H1 (cell line): ENCODE measurements at regions not wholly inside any gene's neighbourhood (a gene's known extent, or its start where the extent isn't known, plus 50 kb on each side); places are given as distances from the start of the nearest gene placed in this dataset.

ENCODE experiments used
- CTCF ChIA-PET: fragments of 300-600 bp; sonication (Branson Sonifier 250); formaldehyde crosslinking; loops from one replicate; lab custom pipeline; 2021; ENCODE audit not compliant: partially characterized antibody; lab: Charles Lee
- POLR2A ChIA-PET: fragments of 300-600 bp; sonication (Branson Sonifier 250); formaldehyde crosslinking; loops from one replicate; lab custom pipeline; 2021; ENCODE audit warnings: inconsistent platforms; ENCODE audit not compliant: partially characterized antibody; lab: Charles Lee
- DNase-seq, 2 experiments: peaks; one replicate each; pipeline versions ENCODE4 v3.0.0 to v3.0.0-alpha.2; 2010 to 2022; ENCODE audit warnings: low spot score in 2 of 2, low read depth in 1 of 2, mixed read lengths in 1 of 2
- FAIRE-seq: peaks from 2 replicates; lab custom pipeline; 2011; peaks lifted over from hg19 to GRCh38; lab: Jason Lieb, UNC
- H2AFZ ChIP-seq: 2 replicates; pipeline ENCODE4 v1.8.1; 2012; ENCODE audit warnings: low read length, inconsistent platforms
- H2AK5ac ChIP-seq: 2 replicates; pipeline ENCODE4 v1.6.1; 2013; ENCODE audit warnings: low read depth, low read length
- H2BK120ac ChIP-seq: replicated peaks from 2 replicates; pipeline ENCODE3; 2013; ENCODE audit warnings: low read depth, low read length, inconsistent platforms
- H2BK12ac ChIP-seq: 2 replicates; pipeline ENCODE4 v1.6.1; 2013; ENCODE audit warnings: low read depth, low read length
- H2BK15ac ChIP-seq: 2 replicates; pipeline ENCODE4 v1.6.1; 2013; ENCODE audit warnings: low read length
- H2BK20ac ChIP-seq: 2 replicates; pipeline ENCODE4 v1.6.1; 2013; ENCODE audit warnings: low read length
- H2BK5ac ChIP-seq: 2 replicates; pipeline ENCODE4 v1.6.1; 2013; ENCODE audit warnings: low read depth, low read length
- H3K14ac ChIP-seq: 2 replicates; pipeline ENCODE4 v1.6.1; 2013; ENCODE audit warnings: inconsistent platforms; ENCODE audit not compliant: insufficient read length
- H3K18ac ChIP-seq: 2 replicates; pipeline ENCODE4 v1.6.1; 2013; ENCODE audit warnings: low read length; ENCODE audit errors: extremely low read depth
- H3K23ac ChIP-seq: 2 replicates; pipeline ENCODE4 v1.6.1; 2013; ENCODE audit warnings: inconsistent platforms; ENCODE audit not compliant: insufficient read length
- H3K23me2 ChIP-seq: 2 replicates; pipeline ENCODE4 v1.6.1; 2013; ENCODE audit warnings: low read depth, low read length
- H3K27ac ChIP-seq: 2 replicates; pipeline ENCODE4 v1.6.1; 2011; ENCODE audit warnings: low read depth, low read length, inconsistent platforms
- H3K27me3 ChIP-seq, 4 experiments: replicated peaks in 1 of 4; 1 replicate in 1 of 4; 2 replicates in 3 of 4; pipeline versions ENCODE4 v1.6.1 to v1.8.1; 2011 to 2013; ENCODE audit warnings: low read length in 3 of 4, mild to moderate bottlenecking in 3 of 4, inconsistent platforms in 2 of 4, mixed read lengths in 2 of 4, moderate library complexity in 1 of 4; ENCODE audit not compliant: control insufficient read depth in 3 of 4, insufficient read depth in 3 of 4; ENCODE audit errors: extremely low read depth in 1 of 4
- H3K36me3 ChIP-seq, 4 experiments: 2 replicates each; pipeline versions ENCODE4 v1.6.1 to v1.8.1; 2011 to 2013; ENCODE audit warnings: mild to moderate bottlenecking in 4 of 4, low read length in 3 of 4, moderate library complexity in 2 of 4, control low read depth in 1 of 4, inconsistent platforms in 1 of 4; ENCODE audit not compliant: insufficient read depth in 4 of 4, control insufficient read depth in 2 of 4
- H3K4ac ChIP-seq: replicated peaks from 2 replicates; pipeline ENCODE3; 2013; ENCODE audit warnings: low read length, low read depth, mixed read lengths, inconsistent platforms; ENCODE audit not compliant: insufficient read length
- H3K4me1 ChIP-seq, 4 experiments: replicated peaks in 1 of 4; 1 replicate in 1 of 4; 2 replicates in 3 of 4; pipeline versions ENCODE4 v1.6.1 to v1.8.1; 2011 to 2013; ENCODE audit warnings: low read length in 3 of 4, inconsistent platforms in 2 of 4, mixed read lengths in 1 of 4; ENCODE audit not compliant: insufficient read depth in 4 of 4, control insufficient read depth in 3 of 4
- H3K4me2 ChIP-seq, 2 experiments: 2 replicates each; pipeline versions ENCODE4 v1.6.1 to v1.8.1; 2011 to 2013; ENCODE audit warnings: low read depth in 2 of 2, low read length in 2 of 2, control low read depth in 1 of 2, inconsistent platforms in 1 of 2, mild to moderate bottlenecking in 1 of 2; ENCODE audit not compliant: insufficient read depth in 1 of 2
- H3K4me3 ChIP-seq, 4 experiments: fragments of 200-600, 300-600 bp in 1 of 4; sonication (generic), shearing (Covaris generic), sonication (Bioruptor Twin) in 1 of 4; 2 replicates each; pipeline versions ENCODE4 v1.5.1 to v1.8.1; 2011 to 2016; ENCODE audit warnings: low read length in 4 of 4, low read depth in 3 of 4, control low read depth in 2 of 4, inconsistent platforms in 2 of 4, mild to moderate bottlenecking in 2 of 4, mixed read lengths in 1 of 4, moderate library complexity in 1 of 4; ENCODE audit not compliant: insufficient read depth in 2 of 4; ENCODE audit errors: extremely low read depth in 1 of 4
- H3K56ac ChIP-seq: replicated peaks from 2 replicates; pipeline ENCODE3; 2013; ENCODE audit warnings: low read depth, mild to moderate bottlenecking, mixed read lengths, low read length, inconsistent platforms; ENCODE audit not compliant: insufficient read length
- H3K79me1 ChIP-seq: 2 replicates; pipeline ENCODE4 v1.6.1; 2013; ENCODE audit warnings: low read depth, low read length, control low read depth
- H3K79me2 ChIP-seq, 2 experiments: 2 replicates each; pipeline versions ENCODE4 v1.6.1 to v1.8.1; 2012 to 2013; ENCODE audit warnings: low read length in 2 of 2, mild to moderate bottlenecking in 2 of 2, inconsistent platforms in 1 of 2; ENCODE audit not compliant: insufficient read depth in 2 of 2, control insufficient read depth in 1 of 2
- H3K9ac ChIP-seq, 4 experiments: replicated peaks in 1 of 4; 1 replicate in 1 of 4; 2 replicates in 3 of 4; pipeline versions ENCODE4 v1.6.1 to v1.8.1; 2011 to 2013; ENCODE audit warnings: low read depth in 3 of 4, low read length in 3 of 4, control low read depth in 2 of 4, mild to moderate bottlenecking in 2 of 4, moderate library complexity in 2 of 4, inconsistent platforms in 1 of 4; ENCODE audit errors: extremely low read depth in 1 of 4
- H3K9me3 ChIP-seq, 2 experiments: 2 replicates each; pipeline versions ENCODE4 v1.6.1 to v1.8.1; 2012 to 2013; ENCODE audit warnings: mild to moderate bottlenecking in 2 of 2, moderate library complexity in 2 of 2, control low read depth in 1 of 2, inconsistent platforms in 1 of 2, low read depth in 1 of 2, low read length in 1 of 2, mixed read lengths in 1 of 2; ENCODE audit not compliant: insufficient read depth in 2 of 2
- H4K20me1 ChIP-seq, 2 experiments: replicated peaks in 1 of 2; 2 replicates each; pipeline versions ENCODE3 to v1.8.1; 2011 to 2013; ENCODE audit warnings: inconsistent platforms in 2 of 2, low read length in 2 of 2, mild to moderate bottlenecking in 1 of 2; ENCODE audit not compliant: insufficient read depth in 2 of 2, control insufficient read depth in 1 of 2
- H4K5ac ChIP-seq: 2 replicates; pipeline ENCODE4 v1.6.1; 2013; ENCODE audit warnings: low read length, low read depth, mixed read lengths, inconsistent platforms; ENCODE audit not compliant: insufficient read length
- H4K8ac ChIP-seq: 2 replicates; pipeline ENCODE4 v1.8.0; 2013; ENCODE audit warnings: mild to moderate bottlenecking, moderate library complexity, low read length, inconsistent platforms; ENCODE audit not compliant: insufficient read depth; ENCODE audit errors: extremely low read depth
- H4K91ac ChIP-seq: replicated peaks from 2 replicates; pipeline ENCODE3; 2013; ENCODE audit warnings: low read length, mixed read lengths, inconsistent platforms; ENCODE audit not compliant: insufficient read length
- MAX ChIP-seq: IDR thresholded peaks from 2 replicates; pipeline ENCODE4 v1.6.1; 2012; ENCODE audit warnings: inconsistent platforms
- POLR2AphosphoS5 ChIP-seq: IDR thresholded peaks from 2 replicates; pipeline ENCODE4 v1.6.1; 2011; ENCODE audit warnings: low read depth, low read length
- POU5F1 ChIP-seq: IDR thresholded peaks from 2 replicates; pipeline ENCODE4 v1.6.1; 2011; ENCODE audit warnings: low read depth, mild to moderate bottlenecking, low read length, moderate library complexity
- WGBS, 2 experiments: shearing (Covaris generic) in 1 of 2; methylation state at CpG; one replicate each; pipeline versions ENCODE4 v1.1.6 to v1.1.7; 2013 to 2015; ENCODE audit warnings: low lambda C conversion rate in 2 of 2, mixed read lengths in 2 of 2, inconsistent platforms in 1 of 2, low coverage in 1 of 2, missing lambda C conversion rate in 1 of 2; ENCODE audit not compliant: insufficient replicate concordance in 2 of 2, insufficient coverage in 1 of 2, insufficient read length in 1 of 2; ENCODE audit errors: extremely low coverage in 1 of 2, missing lambda C conversion rate in 1 of 2; 5-methylcytosine and 5-hydroxymethylcytosine counted together

- no peak overlapping the region for H3K56ac ChIP-seq
- 0 out of 2 replicates have a peak overlapping the region, but pooled peaks have one; percentile 9 for H2AFZ ChIP-seq
- no peak overlapping the region for H3K23ac ChIP-seq
- no peak overlapping the region for H3K4ac ChIP-seq
- WGBS, 2 experiments, result 71% methylated on average over 1 of the region's 1 CpG; no CpG with 5 or more reads in 1 of the 2 experiments
- no peak overlapping the region for H3K14ac ChIP-seq
- H4K8ac ChIP-seq, result no peak overlapping the region
- no peak overlapping the region for H2BK20ac ChIP-seq
- no peak overlapping the region for H3K18ac ChIP-seq
- ChIA-PET CTCF (no interaction called here), POLR2A (no interaction called here)
- no peak overlapping the region for H2BK5ac ChIP-seq
- H3K4me3 ChIP-seq, result no peak overlapping the region
- FAIRE-seq, result no peak
- no peak overlapping the region for H3K9ac ChIP-seq
- H3K9me3 ChIP-seq, result no peaks in the 10 kb centered on the region
- H3K79me1 ChIP-seq, result no peaks in the 10 kb centered on the region
- no peak overlapping the region for H4K5ac ChIP-seq
- no peaks in the 10 kb centered on the region for H3K23me2 ChIP-seq
- H2AK5ac ChIP-seq, result no peak overlapping the region
- no peaks in the 10 kb centered on the region for H4K20me1 ChIP-seq
- no peak overlapping the region for H4K91ac ChIP-seq
- H3K36me3 ChIP-seq, result no peaks in the 10 kb centered on the region
- no peaks in the 10 kb centered on the region for H3K79me2 ChIP-seq
- H2BK12ac ChIP-seq, result no peak overlapping the region
- H3K4me2 ChIP-seq, result no peak overlapping the region
- H3K4me1 ChIP-seq, result peaks cover 0 to 4% (median 0%) of the 10 kb centered on the region in 4 experiments; a peak in 1 of 7 replicates
- H2BK120ac ChIP-seq, result no peak overlapping the region
- H2BK15ac ChIP-seq, result no peak overlapping the region
- DNase-seq, result no peak
- H3K27me3 ChIP-seq, result no peaks in the 10 kb centered on the region
- H3K27ac ChIP-seq, result no peak overlapping the region
- TF ChIP-seq POU5F1 (no peak), MAX (no peak), POLR2AphosphoS5 (no peak)
Measured at GRCh38 chr10:65294329-65294728, 1631.5 kb upstream of the LRRTM3 start.
